ENCODE measurements at regions not wholly inside any gene's neighbourhood (a gene's known extent, or its start where the extent isn't known, plus 50 kb on each side); places are given as distances from the start of the nearest gene placed in this dataset.

DNA sequence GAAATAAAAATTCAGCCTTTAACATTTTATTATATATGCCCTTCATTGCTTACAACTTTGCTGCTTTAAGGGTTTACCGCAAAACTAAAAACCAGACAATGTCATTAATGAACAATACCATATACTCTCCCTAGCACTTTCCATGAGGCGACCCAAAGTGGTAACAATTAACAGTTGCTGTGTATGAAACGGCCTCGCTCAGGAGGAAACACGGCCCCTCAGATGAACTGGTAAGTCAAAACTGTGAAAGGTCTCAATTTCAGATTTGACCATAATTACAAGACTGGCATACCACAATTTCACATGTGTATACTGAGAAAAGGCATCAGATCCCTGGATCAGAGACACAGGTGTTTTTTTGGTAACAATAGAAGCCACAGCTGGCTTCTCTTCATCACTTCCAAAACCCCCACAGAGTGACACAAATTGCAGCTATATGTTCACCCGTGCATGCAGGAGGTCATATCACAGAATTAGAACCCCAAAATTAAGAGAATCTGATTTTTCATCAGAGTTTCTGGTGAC lies 611.9 kb upstream of the ADAMTS5 start:
- H3K36me3 ChIP-seq (ENCODE audit: control insufficient read depth, insufficient read depth, low read length): no peaks in the 10 kb centered on the region
- TF ChIP-seq, protein P1, sequence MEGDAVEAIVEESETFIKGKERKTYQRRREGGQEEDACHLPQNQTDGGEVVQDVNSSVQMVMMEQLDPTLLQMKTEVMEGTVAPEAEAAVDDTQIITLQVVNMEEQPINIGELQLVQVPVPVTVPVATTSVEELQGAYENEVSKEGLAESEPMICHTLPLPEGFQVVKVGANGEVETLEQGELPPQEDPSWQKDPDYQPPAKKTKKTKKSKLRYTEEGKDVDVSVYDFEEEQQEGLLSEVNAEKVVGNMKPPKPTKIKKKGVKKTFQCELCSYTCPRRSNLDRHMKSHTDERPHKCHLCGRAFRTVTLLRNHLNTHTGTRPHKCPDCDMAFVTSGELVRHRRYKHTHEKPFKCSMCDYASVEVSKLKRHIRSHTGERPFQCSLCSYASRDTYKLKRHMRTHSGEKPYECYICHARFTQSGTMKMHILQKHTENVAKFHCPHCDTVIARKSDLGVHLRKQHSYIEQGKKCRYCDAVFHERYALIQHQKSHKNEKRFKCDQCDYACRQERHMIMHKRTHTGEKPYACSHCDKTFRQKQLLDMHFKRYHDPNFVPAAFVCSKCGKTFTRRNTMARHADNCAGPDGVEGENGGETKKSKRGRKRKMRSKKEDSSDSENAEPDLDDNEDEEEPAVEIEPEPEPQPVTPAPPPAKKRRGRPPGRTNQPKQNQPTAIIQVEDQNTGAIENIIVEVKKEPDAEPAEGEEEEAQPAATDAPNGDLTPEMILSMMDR (IDR thresholded peaks at IDR 0.05; ENCODE audit: insufficient read depth, low read length, severe bottlenecking): no peak
- H3K27me3 ChIP-seq (ENCODE audit: control insufficient read depth, insufficient read depth, low read length): no peaks in the 10 kb centered on the region
- no peak overlapping the region for H3K4me3 ChIP-seq (ENCODE audit: low read depth, low read length)
- DNase-seq (ENCODE audit: low read depth) (no peak), FAIRE-seq (no peak)

DNA sequence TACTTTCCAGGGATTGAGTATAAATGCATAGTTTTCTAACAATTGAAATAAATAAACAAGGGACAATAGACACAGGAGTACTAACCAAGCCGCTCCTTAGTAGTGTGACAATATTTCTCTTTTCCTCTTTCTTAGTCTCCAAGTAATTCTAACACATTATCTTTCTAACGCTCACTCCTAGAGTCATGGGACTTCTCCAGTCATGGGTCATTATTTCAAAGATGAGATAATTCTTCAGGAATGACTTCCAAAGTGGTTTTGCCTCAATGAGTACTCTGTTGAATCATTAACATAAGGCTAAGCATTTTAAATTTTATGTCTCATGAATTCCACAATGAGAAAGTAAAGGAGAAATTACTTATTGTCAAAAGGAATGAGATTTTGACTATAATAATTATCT lies 605.8 kb upstream of the ADAMTS5 start:
- DNase-seq (ENCODE audit: low read depth) (peak; percentile 92), FAIRE-seq (no peak)
- TF ChIP-seq, protein P1 (IDR thresholded peaks at IDR 0.05; ENCODE audit: insufficient read depth, low read length, severe bottlenecking): no peak
- no peak overlapping the region for H3K4me3 ChIP-seq (ENCODE audit: low read depth, low read length)
- no peaks in the 10 kb centered on the region for H3K27me3 ChIP-seq (ENCODE audit: control insufficient read depth, insufficient read depth, low read length)
- H3K36me3 ChIP-seq (ENCODE audit: control insufficient read depth, insufficient read depth, low read length): no peaks in the 10 kb centered on the region

- Histone ChIP-seq H3K27me3 (ENCODE audit: control insufficient read depth, insufficient read depth, low read length) (no peaks in the 10 kb centered on the region), H3K4me3 (ENCODE audit: low read depth, low read length) (no peak overlapping the region), H3K36me3 (ENCODE audit: control insufficient read depth, insufficient read depth, low read length) (no peaks in the 10 kb centered on the region)
- no peak for FAIRE-seq
- DNase-seq (ENCODE audit: low read depth): peak; percentile 97
- TF ChIP-seq, protein P1 (IDR thresholded peaks at IDR 0.05; ENCODE audit: insufficient read depth, low read length, severe bottlenecking): no peak
Observed at GRCh38 chr21:27571706-27572105, 604.8 kb upstream of the ADAMTS5 start.

- no peaks in the 10 kb centered on the region for H3K36me3 ChIP-seq (ENCODE audit: control insufficient read depth, insufficient read depth, low read length)
- DNase-seq (ENCODE audit: low read depth) (peak; percentile 97), FAIRE-seq (no peak)
- H3K4me3 ChIP-seq (ENCODE audit: low read depth, low read length): no peak overlapping the region
- H3K27me3 ChIP-seq (ENCODE audit: control insufficient read depth, insufficient read depth, low read length): no peaks in the 10 kb centered on the region
- TF ChIP-seq, protein P1 (IDR thresholded peaks at IDR 0.05; ENCODE audit: insufficient read depth, low read length, severe bottlenecking): no peak
Observed at GRCh38 chr21:27570306-27570868, 603.5 kb upstream of the ADAMTS5 start.

DNA sequence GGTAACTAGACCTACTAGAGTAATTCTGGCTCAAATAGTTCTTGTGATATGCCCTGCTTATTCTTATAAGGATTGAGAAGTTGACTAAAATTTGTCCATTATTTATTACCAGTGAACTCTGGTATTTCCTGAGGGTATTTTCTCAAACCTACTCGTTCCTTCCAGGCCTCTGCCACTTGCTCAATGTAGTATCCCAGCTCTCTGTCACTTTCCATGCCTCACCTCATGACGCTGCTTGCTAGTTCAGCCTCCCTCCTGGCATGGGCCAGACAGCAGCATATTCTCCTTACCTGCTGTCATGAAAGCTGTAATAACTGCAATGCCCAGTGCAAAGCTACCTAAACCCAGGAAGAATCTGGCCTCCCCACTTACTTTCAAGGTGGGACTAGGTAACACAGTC lies 602.9 kb upstream of the ADAMTS5 start:
- H3K4me3 ChIP-seq (ENCODE audit: low read depth, low read length): no peak overlapping the region
- no peaks in the 10 kb centered on the region for H3K27me3 ChIP-seq (ENCODE audit: control insufficient read depth, insufficient read depth, low read length)
- no peaks in the 10 kb centered on the region for H3K36me3 ChIP-seq (ENCODE audit: control insufficient read depth, insufficient read depth, low read length)
- TF ChIP-seq, protein P1 (IDR thresholded peaks at IDR 0.05; ENCODE audit: insufficient read depth, low read length, severe bottlenecking): no peak
- FAIRE-seq: no peak
- no peak for DNase-seq (ENCODE audit: low read depth)

- FAIRE-seq (no peak), DNase-seq (ENCODE audit: low read depth) (no peak)
- H3K27me3 ChIP-seq (ENCODE audit: control insufficient read depth, insufficient read depth, low read length): no peaks in the 10 kb centered on the region
- TF ChIP-seq, protein P1 (IDR thresholded peaks at IDR 0.05; ENCODE audit: insufficient read depth, low read length, severe bottlenecking): no peak
- no peaks in the 10 kb centered on the region for H3K36me3 ChIP-seq (ENCODE audit: control insufficient read depth, insufficient read depth, low read length)
- no peak overlapping the region for H3K4me3 ChIP-seq (ENCODE audit: low read depth, low read length)
Observed at GRCh38 chr21:27569091-27569490, 602.2 kb upstream of the ADAMTS5 start.
